Mesenchymal stem cell (in vitro differentiated cells and primary cell): ENCODE measurements at regions not wholly inside any gene's neighbourhood (a gene's known extent, or its start where the extent isn't known, plus 50 kb on each side); places are given as distances from the start of the nearest gene placed in this dataset.

ENCODE experiments used
- DNase-seq: peaks from one replicate; pipeline ENCODE4 v3.0.0-alpha.2; 2013
- H2AFZ ChIP-seq: one replicate; pipeline ENCODE4 v1.6.1; 2013; ENCODE audit warnings: low read depth, mild to moderate bottlenecking, control low read depth, inconsistent platforms, low read length, moderate library complexity
- H2AK5ac ChIP-seq: 2 replicates; pipeline ENCODE4 v1.6.1; 2013; ENCODE audit warnings: low read length, moderate library complexity, mild to moderate bottlenecking, inconsistent platforms; ENCODE audit not compliant: severe bottlenecking
- H2BK120ac ChIP-seq: one replicate; pipeline ENCODE4 v1.6.1; 2013; ENCODE audit warnings: low read depth, mild to moderate bottlenecking, inconsistent platforms, low read length, moderate library complexity
- H2BK12ac ChIP-seq, 2 experiments: one replicate each; pipeline ENCODE4 v1.6.1; 2013; ENCODE audit warnings: inconsistent platforms in 2 of 2, low read length in 2 of 2, mild to moderate bottlenecking in 2 of 2, moderate library complexity in 2 of 2, control low read depth in 1 of 2
- H2BK15ac ChIP-seq: one replicate; pipeline ENCODE4 v1.6.1; 2013; ENCODE audit warnings: mild to moderate bottlenecking, low read depth, inconsistent platforms; ENCODE audit not compliant: poor library complexity, severe bottlenecking
- H2BK5ac ChIP-seq: 2 replicates; pipeline ENCODE4 v1.6.1; 2013; ENCODE audit warnings: low read depth, mild to moderate bottlenecking, low read length, control low read depth, inconsistent platforms; ENCODE audit not compliant: poor library complexity, severe bottlenecking
- H3K14ac ChIP-seq, 2 experiments: one replicate each; pipeline ENCODE4 v1.6.1; 2013; ENCODE audit warnings: inconsistent platforms in 2 of 2, low read length in 2 of 2, control low read depth in 1 of 2, mild to moderate bottlenecking in 1 of 2, moderate library complexity in 1 of 2
- H3K18ac ChIP-seq, 2 experiments: one replicate each; pipeline ENCODE4 v1.6.1; 2013; ENCODE audit warnings: inconsistent platforms in 2 of 2, low read length in 2 of 2, control low read depth in 1 of 2, low read depth in 1 of 2, mild to moderate bottlenecking in 1 of 2
- H3K23ac ChIP-seq, 2 experiments: one replicate each; pipeline ENCODE4 v1.6.1; 2013; ENCODE audit warnings: inconsistent platforms in 2 of 2, low read length in 2 of 2, mild to moderate bottlenecking in 2 of 2, moderate library complexity in 2 of 2, control low read depth in 1 of 2
- H3K27ac ChIP-seq: 2 replicates; pipeline ENCODE4 v1.5.1; 2013; ENCODE audit warnings: mild to moderate bottlenecking, moderate library complexity, low read length, control low read depth, inconsistent platforms; ENCODE audit not compliant: poor library complexity, severe bottlenecking
- H3K27me3 ChIP-seq, 2 experiments: 2 replicates each; pipeline versions ENCODE4 v1.6.1 to v1.7.0; 2013; ENCODE audit warnings: low read length in 2 of 2, mild to moderate bottlenecking in 2 of 2, moderate library complexity in 2 of 2, control low read depth in 1 of 2, inconsistent platforms in 1 of 2; ENCODE audit not compliant: control insufficient read depth in 1 of 2, insufficient read depth in 1 of 2
- H3K36me3 ChIP-seq, 2 experiments: 2 replicates each; pipeline versions ENCODE4 v1.6.1 to v1.7.0; 2013; ENCODE audit warnings: low read length in 2 of 2, control low read depth in 1 of 2, inconsistent platforms in 1 of 2, low read depth in 1 of 2, mild to moderate bottlenecking in 1 of 2; ENCODE audit not compliant: insufficient read depth in 2 of 2, control insufficient read depth in 1 of 2
- H3K4ac ChIP-seq, 2 experiments: one replicate each; pipeline ENCODE4 v1.6.1; 2013; ENCODE audit warnings: inconsistent platforms in 2 of 2, low read length in 2 of 2, mild to moderate bottlenecking in 2 of 2, moderate library complexity in 2 of 2, control low read depth in 1 of 2, low read depth in 1 of 2
- H3K4me1 ChIP-seq: 2 replicates; pipeline ENCODE4 v1.6.1; 2013; ENCODE audit warnings: low read depth, low read length, control low read depth; ENCODE audit not compliant: control insufficient read depth, insufficient read depth
- H3K4me2 ChIP-seq: 2 replicates; pipeline ENCODE4 v1.6.1; 2013; ENCODE audit warnings: low read length, mild to moderate bottlenecking, inconsistent platforms; ENCODE audit not compliant: poor library complexity, severe bottlenecking
- H3K4me3 ChIP-seq, 2 experiments: 2 replicates each; pipeline versions ENCODE4 v1.5.1 to v1.7.0; 2013; ENCODE audit warnings: low read length in 2 of 2, mild to moderate bottlenecking in 2 of 2, control low read depth in 1 of 2, low read depth in 1 of 2; ENCODE audit not compliant: insufficient read depth in 1 of 2
- H3K79me1 ChIP-seq: replicated peaks from 2 replicates; pipeline ENCODE4 v1.6.1; 2013; ENCODE audit warnings: mild to moderate bottlenecking, control low read depth, low read length, inconsistent platforms; ENCODE audit not compliant: poor library complexity, severe bottlenecking
- H3K9ac ChIP-seq: 2 replicates; pipeline ENCODE4 v1.7.0; 2013; ENCODE audit warnings: mild to moderate bottlenecking, low read length, moderate library complexity
- H3K9me3 ChIP-seq: 2 replicates; pipeline ENCODE4 v1.7.0; 2013; ENCODE audit warnings: mild to moderate bottlenecking, low read length; ENCODE audit not compliant: control insufficient read depth
- H4K8ac ChIP-seq: one replicate; pipeline ENCODE4 v1.6.1; 2013; ENCODE audit warnings: inconsistent platforms, mild to moderate bottlenecking, low read length, moderate library complexity
- H4K91ac ChIP-seq: one replicate; pipeline ENCODE4 v1.6.1; 2013; ENCODE audit warnings: mild to moderate bottlenecking, low read length, inconsistent platforms
- WGBS: methylation state at CpG from one replicate; pipeline ENCODE4 v1.1.7; 2013; ENCODE audit warnings: mixed read lengths; 5-methylcytosine and 5-hydroxymethylcytosine counted together

DNA sequence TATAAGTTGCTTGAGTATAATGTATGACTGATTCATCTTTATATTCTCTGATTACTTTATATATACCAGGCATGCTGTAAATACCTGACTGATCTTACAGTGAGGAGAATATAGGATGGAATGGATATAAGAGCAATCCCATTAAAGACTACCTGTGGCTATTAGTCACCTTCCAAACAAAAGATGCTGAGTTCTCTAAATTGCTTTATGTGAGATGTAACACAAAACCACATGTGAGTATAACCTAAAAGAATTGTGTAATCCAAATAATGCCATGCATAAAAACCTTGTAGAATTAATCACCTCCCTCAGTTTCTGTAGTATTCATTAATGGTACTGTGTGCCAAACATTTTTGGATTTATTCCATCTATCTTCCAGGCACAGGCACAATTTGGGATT, 134.6 kb upstream of the LRRC7 start:
- no peak overlapping the region for H2AK5ac ChIP-seq
- H3K27me3 ChIP-seq: no peaks in the 10 kb centered on the region
- H3K4me2 ChIP-seq: no peak overlapping the region
- H3K23ac ChIP-seq: no peak overlapping the region
- H3K14ac ChIP-seq: no peak overlapping the region
- H2BK15ac ChIP-seq: no peak overlapping the region
- no peaks in the 10 kb centered on the region for H3K79me1 ChIP-seq
- H3K9ac ChIP-seq: no peak overlapping the region
- no peak for DNase-seq
- H3K9me3 ChIP-seq: no peaks in the 10 kb centered on the region
- H2AFZ ChIP-seq: no peak overlapping the region
- H4K91ac ChIP-seq: no peak overlapping the region
- H4K8ac ChIP-seq: no peak overlapping the region
- no peaks in the 10 kb centered on the region for H3K36me3 ChIP-seq
- H3K27ac ChIP-seq: no peak overlapping the region
- H2BK5ac ChIP-seq: no peak overlapping the region
- no peak overlapping the region for H3K4me3 ChIP-seq
- H3K4me1 ChIP-seq: no peaks in the 10 kb centered on the region
- no peak overlapping the region for H3K4ac ChIP-seq
- H2BK120ac ChIP-seq: no peak overlapping the region
- no peak overlapping the region for H2BK12ac ChIP-seq
- no peak overlapping the region for H3K18ac ChIP-seq

DNA sequence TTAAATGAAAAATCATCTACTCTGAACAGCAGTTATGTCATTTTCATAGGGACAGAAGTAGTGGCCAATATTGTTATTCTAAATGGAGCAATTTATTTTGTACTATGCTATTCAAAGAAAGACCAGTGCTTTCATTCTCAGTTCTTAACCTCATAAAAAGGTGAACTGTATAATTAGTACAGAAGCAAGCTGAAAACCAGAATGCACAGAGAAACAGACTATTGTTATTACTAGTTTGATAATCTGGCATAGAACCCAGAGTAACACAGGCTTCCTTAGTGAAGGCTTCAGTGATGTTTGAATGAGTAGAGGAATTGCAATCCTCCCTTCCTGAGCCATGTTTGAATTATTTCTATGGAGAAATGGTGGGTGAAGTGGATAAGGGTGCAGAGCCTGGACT, 131.6 kb upstream of the LRRC7 start:
- H3K79me1 ChIP-seq: no peaks in the 10 kb centered on the region
- H3K9ac ChIP-seq: no peak overlapping the region
- H3K9me3 ChIP-seq: no peaks in the 10 kb centered on the region
- no peak overlapping the region for H3K14ac ChIP-seq
- H4K91ac ChIP-seq: no peak overlapping the region
- H2BK12ac ChIP-seq: no peak overlapping the region
- H3K4me2 ChIP-seq: no peak overlapping the region
- H3K4ac ChIP-seq: no peak overlapping the region
- no peak for DNase-seq
- no peak overlapping the region for H2BK15ac ChIP-seq
- H3K23ac ChIP-seq: no peak overlapping the region
- no peak overlapping the region for H2BK5ac ChIP-seq
- H3K18ac ChIP-seq: no peak overlapping the region
- H2BK120ac ChIP-seq: no peak overlapping the region
- H3K27ac ChIP-seq: no peak overlapping the region
- no peak overlapping the region for H2AFZ ChIP-seq
- H2AK5ac ChIP-seq: no peak overlapping the region
- no peak overlapping the region for H4K8ac ChIP-seq
- H3K27me3 ChIP-seq: no peaks in the 10 kb centered on the region
- H3K4me3 ChIP-seq: no peak overlapping the region
- no peaks in the 10 kb centered on the region for H3K4me1 ChIP-seq
- H3K36me3 ChIP-seq: no peaks in the 10 kb centered on the region

DNA sequence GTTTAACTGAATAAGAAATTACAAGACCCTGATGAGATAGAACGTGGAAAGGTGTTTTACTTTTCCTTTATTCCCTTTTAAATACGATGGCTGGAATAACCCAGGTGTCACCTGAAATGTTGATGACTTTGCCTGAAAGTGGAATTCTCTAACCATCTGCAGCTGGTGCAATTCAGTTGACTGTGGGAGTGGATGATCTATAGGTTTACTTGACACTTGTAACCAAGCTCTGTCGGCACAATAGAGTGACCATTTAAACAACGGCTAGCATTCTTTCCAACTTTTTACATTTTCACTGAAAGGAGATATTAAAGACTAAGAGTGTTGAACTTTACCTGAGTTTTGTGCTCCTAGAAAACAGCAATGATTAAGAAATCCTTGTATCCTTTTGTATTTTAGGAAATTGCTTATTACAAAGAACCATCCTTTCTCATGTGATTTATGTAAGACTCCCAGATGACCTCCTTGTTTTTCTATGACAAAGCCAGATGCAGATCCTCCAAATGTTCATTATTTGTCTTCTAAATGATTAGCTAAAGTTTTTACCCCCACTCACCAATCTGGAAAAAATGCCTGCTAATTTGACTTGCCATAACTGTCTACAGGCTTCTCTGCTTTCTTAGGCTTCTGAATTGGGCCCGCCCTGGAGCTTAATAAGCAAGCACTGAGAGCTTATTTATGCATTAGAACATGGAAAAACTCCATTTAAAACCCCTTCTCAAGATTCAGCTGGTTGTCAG, 129.5 kb upstream of the LRRC7 start:
- WGBS: 31% methylated on average over 2 of the region's 5 CpGs
- no peak overlapping the region for H2AFZ ChIP-seq
- no peak overlapping the region for H4K8ac ChIP-seq
- H2BK15ac ChIP-seq: no peak overlapping the region
- no peak overlapping the region for H3K4me2 ChIP-seq
- no peaks in the 10 kb centered on the region for H3K79me1 ChIP-seq
- no peak overlapping the region for H2BK120ac ChIP-seq
- no peak overlapping the region for H3K27ac ChIP-seq
- no peaks in the 10 kb centered on the region for H3K4me1 ChIP-seq
- no peak overlapping the region for H2AK5ac ChIP-seq
- no peak overlapping the region for H3K14ac ChIP-seq
- no peaks in the 10 kb centered on the region for H3K9me3 ChIP-seq
- no peak overlapping the region for H3K23ac ChIP-seq
- no peak overlapping the region for H3K18ac ChIP-seq
- no peak for DNase-seq
- no peak overlapping the region for H4K91ac ChIP-seq
- H3K4me3 ChIP-seq: no peak overlapping the region
- H3K4ac ChIP-seq: no peak overlapping the region
- no peak overlapping the region for H3K9ac ChIP-seq
- H3K36me3 ChIP-seq: no peaks in the 10 kb centered on the region
- H3K27me3 ChIP-seq: no peaks in the 10 kb centered on the region
- H2BK12ac ChIP-seq: no peak overlapping the region
- no peak overlapping the region for H2BK5ac ChIP-seq

DNA sequence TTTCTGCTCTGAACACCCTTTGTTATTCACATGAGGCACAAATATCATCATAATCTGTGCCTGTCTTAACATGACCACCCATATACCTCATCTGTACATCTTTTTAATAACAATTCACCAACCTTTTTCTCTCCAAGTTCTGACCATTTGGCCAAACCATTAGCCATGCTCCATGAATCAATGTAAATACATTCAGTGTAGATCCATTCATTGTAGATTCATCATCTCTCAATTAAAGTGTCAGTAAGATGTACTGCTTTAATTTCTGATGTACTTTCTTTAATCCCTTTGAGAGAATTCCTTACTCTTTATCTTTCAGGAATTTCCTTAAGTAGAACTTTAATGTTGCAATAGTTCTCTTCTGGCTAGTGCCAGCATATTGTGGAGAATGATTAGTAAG, 126.2 kb upstream of the LRRC7 start:
- H2BK12ac ChIP-seq: no peak overlapping the region
- H3K14ac ChIP-seq: no peak overlapping the region
- H2AFZ ChIP-seq: no peak overlapping the region
- H3K18ac ChIP-seq: no peak overlapping the region
- no peak overlapping the region for H3K23ac ChIP-seq
- no peaks in the 10 kb centered on the region for H3K36me3 ChIP-seq
- H3K27ac ChIP-seq: no peak overlapping the region
- H3K4me1 ChIP-seq: no peaks in the 10 kb centered on the region
- H2BK120ac ChIP-seq: no peak overlapping the region
- no peak overlapping the region for H4K91ac ChIP-seq
- H3K4me3 ChIP-seq: no peak overlapping the region
- no peak overlapping the region for H3K9ac ChIP-seq
- H3K79me1 ChIP-seq: no peaks in the 10 kb centered on the region
- H4K8ac ChIP-seq: no peak overlapping the region
- H3K4ac ChIP-seq: no peak overlapping the region
- no peak overlapping the region for H2BK15ac ChIP-seq
- no peak overlapping the region for H3K4me2 ChIP-seq
- no peak overlapping the region for H2AK5ac ChIP-seq
- H3K27me3 ChIP-seq: no peaks in the 10 kb centered on the region
- no peak overlapping the region for H2BK5ac ChIP-seq
- DNase-seq: no peak
- no peaks in the 10 kb centered on the region for H3K9me3 ChIP-seq
